IMR-90 (cell line): ENCODE measurements at regions not wholly inside any gene's neighbourhood (a gene's known extent, or its start where the extent isn't known, plus 50 kb on each side); places are given as distances from the start of the nearest gene placed in this dataset.

ENCODE experiments used
- ATAC-seq: fragments of 200-7000 bp; cut with Tn5 transposase; 2 replicates; pipeline ENCODE4 v1.9.1; 2020; ENCODE audit warnings: low read depth, mild to moderate bottlenecking, moderate library complexity
- BruUV-seq: library from RNA; stranded (reverse); fragments of 400-500 nt; replicated peaks from 2 replicates; lab custom pipeline; 2021; lab: Mats Ljungman, UMichigan
- CTCF ChIA-PET: fragments of 300-600 bp; formaldehyde crosslinking; extraction: SDS; loops from one replicate; lab custom pipeline; 2021; ENCODE audit warnings: antibody characterized with exemption; lab: Yijun Ruan, JAX
- POLR2A ChIA-PET: fragments of 300-600 bp; sonication (Branson Sonifier 250); formaldehyde crosslinking; loops from one replicate; lab custom pipeline; 2022; ENCODE audit warnings: antibody characterized with exemption; ENCODE audit not compliant: unreplicated experiment; lab: Charles Lee
- DNase-seq: peaks from one replicate; pipeline ENCODE4 v3.0.0; 2013
- H2AFZ ChIP-seq: replicated peaks from 2 replicates; pipeline ENCODE3; 2013; ENCODE audit warnings: low read length, mild to moderate bottlenecking; ENCODE audit not compliant: poor library complexity
- H2AK5ac ChIP-seq: 2 replicates; pipeline ENCODE4 v1.6.1; 2013; ENCODE audit warnings: low read depth, low read length, inconsistent platforms
- H2AK9ac ChIP-seq: replicated peaks from 2 replicates; pipeline ENCODE3; 2013; ENCODE audit warnings: mild to moderate bottlenecking, low read depth, low read length, moderate library complexity; ENCODE audit not compliant: poor library complexity
- H2BK120ac ChIP-seq: 2 replicates; pipeline ENCODE4 v1.6.1; 2013; ENCODE audit warnings: low read depth, low read length, inconsistent platforms
- H2BK15ac ChIP-seq: 3 replicates; pipeline ENCODE4 v1.6.1; 2013; ENCODE audit warnings: low read depth, low read length, inconsistent platforms
- H2BK20ac ChIP-seq: 2 replicates; pipeline ENCODE4 v1.6.1; 2013; ENCODE audit warnings: low read depth, mild to moderate bottlenecking, inconsistent platforms, low read length, moderate library complexity
- H2BK5ac ChIP-seq: 2 replicates; pipeline ENCODE4 v1.6.1; 2013; ENCODE audit warnings: mild to moderate bottlenecking, low read depth, low read length, inconsistent platforms; ENCODE audit not compliant: poor library complexity, severe bottlenecking
- H3K14ac ChIP-seq: replicated peaks from 2 replicates; pipeline ENCODE4 v1.6.1; 2013; ENCODE audit warnings: low read depth, low read length, inconsistent platforms
- H3K18ac ChIP-seq: 2 replicates; pipeline ENCODE4 v1.6.1; 2013; ENCODE audit warnings: low read depth, low read length, control low read depth
- H3K23ac ChIP-seq: 2 replicates; pipeline ENCODE4 v1.6.1; 2013; ENCODE audit warnings: low read depth, low read length, inconsistent platforms
- H3K27ac ChIP-seq: 2 replicates; pipeline ENCODE4 v1.5.1; 2013; ENCODE audit warnings: mild to moderate bottlenecking, control low read depth, low read length; ENCODE audit not compliant: insufficient read depth
- H3K27me3 ChIP-seq: 2 replicates; pipeline ENCODE4 v1.6.1; 2013; ENCODE audit warnings: low read length; ENCODE audit not compliant: control insufficient read depth, insufficient read depth
- H3K36me3 ChIP-seq: 2 replicates; pipeline ENCODE4 v1.6.1; 2013; ENCODE audit warnings: low read length, mixed read lengths; ENCODE audit not compliant: control insufficient read depth, insufficient read depth
- H3K4ac ChIP-seq: 2 replicates; pipeline ENCODE4 v1.6.1; 2013; ENCODE audit warnings: low read depth, low read length, inconsistent platforms
- H3K4me1 ChIP-seq: 2 replicates; pipeline ENCODE4 v1.6.1; 2013; ENCODE audit warnings: low read length, mixed read lengths; ENCODE audit not compliant: control insufficient read depth, insufficient read depth
- H3K4me2 ChIP-seq: 2 replicates; pipeline ENCODE4 v1.6.1; 2013; ENCODE audit warnings: low read depth, mild to moderate bottlenecking, control low read depth, low read length, moderate library complexity
- H3K4me3 ChIP-seq: 2 replicates; pipeline ENCODE4 v1.5.1; 2013; ENCODE audit warnings: low read depth, mild to moderate bottlenecking, control low read depth, low read length, moderate library complexity; ENCODE audit not compliant: insufficient read depth
- H3K56ac ChIP-seq: 2 replicates; pipeline ENCODE4 v1.6.1; 2013; ENCODE audit warnings: low read length, inconsistent platforms; ENCODE audit not compliant: insufficient read depth; ENCODE audit errors: extremely low read depth
- H3K79me1 ChIP-seq, 2 experiments: 2 replicates each; pipeline ENCODE4 v1.6.1; 2013; ENCODE audit warnings: low read length in 2 of 2, inconsistent platforms in 1 of 2, low read depth in 1 of 2
- H3K9ac ChIP-seq: 2 replicates; pipeline ENCODE4 v1.6.1; 2013; ENCODE audit warnings: low read depth, low read length, control low read depth
- H3K9me1 ChIP-seq: 2 replicates; pipeline ENCODE4 v1.6.1; 2013; ENCODE audit warnings: low read length, inconsistent platforms; ENCODE audit not compliant: insufficient read depth
- H3K9me3 ChIP-seq: 2 replicates; pipeline ENCODE4 v1.6.1; 2013; ENCODE audit warnings: low read length; ENCODE audit not compliant: control insufficient read depth, insufficient read depth
- H4K20me1 ChIP-seq: 2 replicates; pipeline ENCODE4 v1.6.1; 2013; ENCODE audit warnings: low read length, inconsistent platforms; ENCODE audit not compliant: insufficient read depth
- H4K5ac ChIP-seq: 2 replicates; pipeline ENCODE4 v1.6.1; 2013; ENCODE audit warnings: mild to moderate bottlenecking, low read depth, low read length, control low read depth
- H4K8ac ChIP-seq, 2 experiments: 2 replicates each; pipeline ENCODE4 v1.6.1; 2013; ENCODE audit warnings: low read depth in 2 of 2, low read length in 2 of 2, control low read depth in 1 of 2, inconsistent platforms in 1 of 2
- H4K91ac ChIP-seq: 2 replicates; pipeline ENCODE4 v1.6.1; 2013; ENCODE audit warnings: low read depth, low read length, inconsistent platforms; ENCODE audit not compliant: insufficient read depth
- CEBPB ChIP-seq: IDR thresholded peaks from 2 replicates; pipeline ENCODE4 v1.6.1; 2012; ENCODE audit warnings: low read depth, low read length, improper control_type of control experiment
- MAZ ChIP-seq: IDR thresholded peaks from 2 replicates; pipeline ENCODE4 v1.6.1; 2012; ENCODE audit warnings: low read depth, mild to moderate bottlenecking, low read length, improper control_type of control experiment, moderate library complexity, borderline replicate concordance
- RFX5 ChIP-seq: IDR thresholded peaks from 2 replicates; pipeline ENCODE4 v1.8.0; 2012; ENCODE audit warnings: low read depth, mild to moderate bottlenecking, low read length, moderate library complexity
- WGBS, 2 experiments: methylation state at CpG; one replicate each; pipeline versions ENCODE4 v1.1.5 to v1.1.7; 2013; ENCODE audit warnings: missing lambda C conversion rate in 2 of 2; ENCODE audit not compliant: insufficient read length in 1 of 2; ENCODE audit errors: extremely low coverage in 2 of 2; 5-methylcytosine and 5-hydroxymethylcytosine counted together
- dilution Hi-C: fragments of 300-500 bp; cut with HindIII; formaldehyde crosslinking; loops from one replicate; pipeline ENCODE4 v1.14.3; 2018; ENCODE audit warnings: low sequenced_read_pairs; ENCODE audit not compliant: unreplicated experiment
- in situ Hi-C: fragments of 300-500 bp; cut with MboI; formaldehyde crosslinking; loops from 3 replicates; pipeline ENCODE4 v1.14.3; 2019; ENCODE audit warnings: low sequenced_read_pairs, inconsistent platforms, mixed read lengths
- intact Hi-C: fragments of 100-400 bp; cut with micrococcal nuclease; formaldehyde crosslinking; loops from 2 replicates; pipeline ENCODE4 v1.10.0; 2022

GRCh38 chr12:89280833-89281538, 71.3 kb downstream of the DUSP6 start:
- no peaks in the 10 kb centered on the region for H4K20me1 ChIP-seq
- H3K18ac ChIP-seq, result peak overlapping the region; percentile 39; the same call in 1 of the 2 replicates
- H3K9me1 ChIP-seq, result peaks cover 2% of the 10 kb centered on the region; the same call in 1 of the 2 replicates
- ATAC-seq, result peak; percentile 75
- peak overlapping the region; percentile 75 for H3K4ac ChIP-seq
- H3K27me3 ChIP-seq, result no peaks in the 10 kb centered on the region
- WGBS, 2 experiments, result 40% methylated on average over 1 of the region's 5 CpGs; no CpG with 5 or more reads in 1 of the 2 experiments
- peak overlapping the region; percentile 43; the same call in 1 of the 3 replicates for H2BK15ac ChIP-seq
- POLR2A ChIA-PET, result interaction anchor here (0.8 kb wide), 1 partner anchor 35 kb away, joined by 3 read pairs; no protein-coding TSS in a partner anchor
- peak overlapping the region; percentile 85 for H2BK20ac ChIP-seq
- intact Hi-C loops (no loop called here), in situ Hi-C loops (no loop called here), dilution Hi-C loops (no loop called here)
- no peaks in the 10 kb centered on the region for H3K9me3 ChIP-seq
- BruUV-seq, result no TSS peak
- peak overlapping the region; percentile 59 for H2BK5ac ChIP-seq
- H2AK5ac ChIP-seq, result peak overlapping the region; percentile 35; the same call in 1 of the 2 replicates
- no peaks in the 10 kb centered on the region for H3K36me3 ChIP-seq
- no peak overlapping the region for H3K4me3 ChIP-seq
- no peak overlapping the region for H3K9ac ChIP-seq
- peak overlapping the region; percentile 94 for H3K14ac ChIP-seq
- H4K91ac ChIP-seq, result peak overlapping the region; percentile 49; the same call in 1 of the 2 replicates
- peaks cover 3% of the 10 kb centered on the region for H3K4me1 ChIP-seq
- H3K23ac ChIP-seq, result peak overlapping the region; percentile 91
- H2AFZ ChIP-seq, result peak overlapping the region; percentile 74
- no peak for TF ChIP-seq RFX5
- TF ChIP-seq CEBPB, result no peak
- TF ChIP-seq MAZ, result no peak
- no peak overlapping the region for H3K56ac ChIP-seq
- peak overlapping the region; percentile 82 for H4K5ac ChIP-seq
- peak overlapping the region; percentile 38 to 89 for H4K8ac ChIP-seq
- H2AK9ac ChIP-seq, result no peak overlapping the region
- peak overlapping the region; percentile 54; the same call in 1 of the 2 replicates for H3K4me2 ChIP-seq
- no peaks in the 10 kb centered on the region for H3K79me1 ChIP-seq
- CTCF ChIA-PET, result no interaction called here
- DNase-seq, result peak; percentile 54
- H2BK120ac ChIP-seq, result peak overlapping the region; percentile 90
- peak overlapping the region; percentile 56; the same call in 1 of the 2 replicates for H3K27ac ChIP-seq
